SK-N-SH treated with all-trans-retinoic acid at 6 μM for 48 hours (cell line): ENCODE measurements at regions not wholly inside any gene's neighbourhood (a gene's known extent, or its start where the extent isn't known, plus 50 kb on each side); places are given as distances from the start of the nearest gene placed in this dataset.

Experiments
- ATAC-seq: fragments of 200-7000 bp; cut with Tn5 transposase; 3 replicates; pipeline ENCODE4 v1.9.1; 2020; ENCODE audit warnings: mild to moderate bottlenecking, moderate library complexity
- ARNTL ChIP-seq: fragments of 450-650 bp; formaldehyde crosslinking; IDR thresholded peaks from 2 replicates; pipeline ENCODE4 v1.5.0; 2020; ENCODE audit warnings: low read depth, mild to moderate bottlenecking, moderate library complexity, borderline replicate concordance
- CREB5 ChIP-seq: fragments of 250-450 bp; sonication (Bioruptor Pico); IDR thresholded peaks from 2 replicates; pipeline ENCODE4 v1.5.1; 2020; ENCODE audit warnings: low read depth, mild to moderate bottlenecking, moderate library complexity
- CSDC2 ChIP-seq: fragments of 250-450 bp; sonication (Bioruptor Pico); IDR thresholded peaks from 2 replicates; pipeline ENCODE4 v1.5.0; 2020; ENCODE audit warnings: mild to moderate bottlenecking, moderate library complexity
- CSRNP3 ChIP-seq: fragments of 250-450 bp; sonication (Bioruptor Pico); IDR thresholded peaks from 2 replicates; pipeline ENCODE4 v1.5.1; 2021; ENCODE audit warnings: mild to moderate bottlenecking, moderate library complexity
- ESRRG ChIP-seq: fragments of 250-450 bp; sonication (Bioruptor Pico); IDR thresholded peaks from 2 replicates; pipeline ENCODE4 v1.6.1; 2021; ENCODE audit warnings: mild to moderate bottlenecking
- GLIS3 ChIP-seq: fragments of 250-450 bp; sonication (Bioruptor Pico); IDR thresholded peaks from 2 replicates; pipeline ENCODE4 v1.5.0; 2020; ENCODE audit warnings: mild to moderate bottlenecking, moderate library complexity
- ISL1 ChIP-seq: fragments of 250-450 bp; sonication (Bioruptor Pico); IDR thresholded peaks from 2 replicates; pipeline ENCODE4 v2.1.2; 2022; ENCODE audit warnings: mild to moderate bottlenecking, moderate library complexity
- OSR1 ChIP-seq: fragments of 250-450 bp; sonication (Bioruptor Pico); IDR thresholded peaks from 2 replicates; pipeline ENCODE4 v1.8.0; 2022; ENCODE audit warnings: moderate library complexity, mild to moderate bottlenecking, inconsistent platforms
- PATZ1 ChIP-seq: fragments of 250-450 bp; sonication (Bioruptor Pico); IDR thresholded peaks from 2 replicates; pipeline ENCODE4 v1.8.0; 2020; ENCODE audit warnings: mild to moderate bottlenecking, moderate library complexity, borderline replicate concordance
- POU6F1 ChIP-seq: fragments of 250-450 bp; sonication (Bioruptor Pico); IDR thresholded peaks from 2 replicates; pipeline ENCODE4 v1.8.0; 2021; ENCODE audit warnings: low read depth, mild to moderate bottlenecking, moderate library complexity, borderline replicate concordance
- PPARA ChIP-seq: fragments of 250-450 bp; sonication (Bioruptor Pico); IDR thresholded peaks from 2 replicates; pipeline ENCODE4 v1.5.0; 2020; ENCODE audit warnings: mild to moderate bottlenecking, borderline replicate concordance
- SNAI2 ChIP-seq: fragments of 250-450 bp; sonication (Bioruptor Pico); IDR thresholded peaks from 2 replicates; pipeline ENCODE4 v1.5.0; 2020; ENCODE audit warnings: mild to moderate bottlenecking, moderate library complexity
- TSHZ2 ChIP-seq: fragments of 250-450 bp; sonication (Bioruptor Pico); IDR thresholded peaks from 2 replicates; pipeline ENCODE4 v1.5.0; 2020; ENCODE audit warnings: mild to moderate bottlenecking, moderate library complexity
- ZC3H10 ChIP-seq: fragments of 250-450 bp; sonication (Bioruptor Pico); IDR thresholded peaks from 2 replicates; pipeline ENCODE4 v1.5.1; 2021; ENCODE audit warnings: mild to moderate bottlenecking, moderate library complexity
- ZFP3 ChIP-seq: fragments of 250-450 bp; sonication (Bioruptor Pico); IDR thresholded peaks from 2 replicates; pipeline ENCODE4 v1.5.0; 2020; ENCODE audit warnings: mild to moderate bottlenecking, moderate library complexity
- ZNF70 ChIP-seq: fragments of 450-650 bp; formaldehyde crosslinking; IDR thresholded peaks from 2 replicates; pipeline ENCODE4 v1.5.0; 2020; ENCODE audit warnings: mild to moderate bottlenecking, moderate library complexity

GRCh38 chr3:16066975-16067374 is 107.5 kb upstream of the GALNT15 start (continued):
- no peak for TF ChIP-seq POU6F1 (CRISPR knock-in tag)
- no peak for TF ChIP-seq ARNTL (CRISPR knock-in tag)

- ATAC-seq = peak; percentile 35
- TF ChIP-seq SNAI2 (CRISPR knock-in tag) (peak; percentile 52; the same call in 1 of the 2 replicates), CREB5 (CRISPR knock-in tag) (0 out of 2 replicates have a peak, but pooled peaks have one; percentile 20), PATZ1 (CRISPR knock-in tag) (no peak), ZFP3 (CRISPR knock-in tag) (0 out of 2 replicates have a peak, but pooled peaks have one; percentile 19), ESRRG (CRISPR knock-in tag) (0 out of 2 replicates have a peak, but pooled peaks have one; percentile 40), ZC3H10 (CRISPR knock-in tag) (no peak), ZNF70 (0 out of 2 replicates have a peak, but pooled peaks have one; percentile 11), ISL1 (CRISPR knock-in tag) (peak; percentile 73)
Observed at GRCh38 chr3:16067837-16068471, 106.5 kb upstream of the GALNT15 start.

GRCh38 chr3:16069149-16069922 is 105.1 kb upstream of the GALNT15 start:
- peak; percentile 66 for TF ChIP-seq CREB5 (CRISPR knock-in tag)
- no peak for TF ChIP-seq CSRNP3 (CRISPR knock-in tag)
- no peak for TF ChIP-seq ZFP3 (CRISPR knock-in tag)
- no peak for TF ChIP-seq PATZ1 (CRISPR knock-in tag)
- peak; percentile 54; the same call in 1 of the 2 replicates for TF ChIP-seq ZC3H10 (CRISPR knock-in tag)
- peak; percentile 82 for TF ChIP-seq ISL1 (CRISPR knock-in tag)
- peak; percentile 87; the same call in 1 of the 2 replicates for TF ChIP-seq CSDC2 (CRISPR knock-in tag)
- ATAC-seq = peak; percentile 83

- ATAC-seq = no peak
- TF ChIP-seq CSDC2 (CRISPR knock-in tag) (no peak), TSHZ2 (CRISPR knock-in tag) (no peak), CSRNP3 (CRISPR knock-in tag) (no peak), CREB5 (CRISPR knock-in tag) (no peak), PPARA (CRISPR knock-in tag) (no peak), ZFP3 (CRISPR knock-in tag) (no peak), ISL1 (CRISPR knock-in tag) (no peak), ZNF70 (no peak), GLIS3 (CRISPR knock-in tag) (no peak), OSR1 (no peak)
Observed at GRCh38 chr3:16070707-16071106, 103.8 kb upstream of the GALNT15 start.
